ENCODE measurements at regions not wholly inside any gene's neighbourhood (a gene's known extent, or its start where the extent isn't known, plus 50 kb on each side); places are given as distances from the start of the nearest gene placed in this dataset.

DNA sequence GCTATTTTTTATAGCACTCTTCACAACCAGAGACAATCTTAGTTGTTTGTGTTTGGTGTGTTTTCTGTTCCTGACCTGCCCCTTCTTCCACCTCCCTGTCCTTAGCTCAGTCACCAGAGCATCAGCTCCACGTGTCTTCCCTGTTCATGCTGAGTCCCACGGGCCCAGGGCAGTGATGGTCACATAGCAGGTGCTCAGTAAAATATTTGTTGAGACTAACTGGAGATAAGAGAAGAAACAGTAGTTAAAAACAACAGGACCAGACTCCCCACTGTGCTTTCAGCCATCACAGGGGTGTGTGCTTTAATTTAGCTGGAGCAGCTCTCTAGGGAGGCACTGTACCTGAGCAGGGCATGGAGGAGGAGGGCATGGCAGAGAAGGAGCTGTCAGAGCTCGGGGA lies 307.3 kb upstream of the ZNF32 start:
- DNase-seq = no peak
- Histone ChIP-seq H3K27ac (ENCODE audit: low read length) (no peak overlapping the region), H3K9me3 (replicated peaks; ENCODE audit: control insufficient read depth, low read depth, low read length) (peaks cover 2% of the 10 kb centered on the region), H3K27me3 (ENCODE audit: control insufficient read depth, insufficient read depth, low read length) (peaks cover 2% of the 10 kb centered on the region), H3K4me1 (ENCODE audit: control insufficient read depth, insufficient read depth, low read length) (peaks cover 13% of the 10 kb centered on the region), H3K4me3 (ENCODE audit: low read length) (no peak overlapping the region), H3K36me3 (ENCODE audit: control insufficient read depth, insufficient read depth, low read length) (no peaks in the 10 kb centered on the region)
- WGBS (ENCODE audit: insufficient coverage) = no CpG with 5 or more reads among the region's 3 CpGs

DNA sequence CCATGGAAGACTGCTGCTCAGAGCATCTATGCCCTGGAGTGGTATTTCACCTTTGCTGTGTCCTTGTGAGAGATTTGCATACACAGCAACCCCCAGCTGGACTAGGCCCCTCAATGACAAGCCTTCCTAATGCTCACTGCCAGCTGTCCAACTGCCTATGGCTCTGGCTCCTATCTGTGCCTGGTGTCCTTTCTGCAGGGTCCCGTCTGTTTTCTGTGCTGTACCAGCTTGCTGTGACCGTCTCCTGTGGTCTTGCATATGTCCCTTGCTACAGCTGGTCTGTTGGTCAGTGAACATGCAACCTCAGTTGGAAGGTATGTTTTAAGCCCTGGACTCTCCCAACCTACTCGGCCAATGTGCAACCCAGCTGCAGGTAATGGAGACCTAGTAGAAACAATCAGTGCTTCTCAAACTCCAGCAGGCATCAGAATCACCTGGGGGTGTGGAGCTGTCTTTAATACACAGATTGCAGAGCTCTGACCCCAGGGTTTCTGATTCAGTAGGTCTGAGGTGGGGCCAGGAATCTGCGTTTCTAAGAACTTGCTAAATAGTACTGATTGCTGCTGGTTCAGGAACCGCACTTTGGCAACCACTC lies 306.4 kb upstream of the ZNF32 start:
- DNase-seq = no peak
- Histone ChIP-seq H3K27me3 (ENCODE audit: control insufficient read depth, insufficient read depth, low read length) (peaks cover 2% of the 10 kb centered on the region), H3K36me3 (ENCODE audit: control insufficient read depth, insufficient read depth, low read length) (no peaks in the 10 kb centered on the region), H3K9me3 (replicated peaks; ENCODE audit: control insufficient read depth, low read depth, low read length) (peaks cover 2% of the 10 kb centered on the region), H3K27ac (ENCODE audit: low read length) (no peak overlapping the region), H3K4me1 (ENCODE audit: control insufficient read depth, insufficient read depth, low read length) (peaks cover 7% of the 10 kb centered on the region), H3K4me3 (ENCODE audit: low read length) (no peak overlapping the region)
- WGBS (ENCODE audit: insufficient coverage) = 85% methylated on average over 4 of the region's 5 CpGs

DNA sequence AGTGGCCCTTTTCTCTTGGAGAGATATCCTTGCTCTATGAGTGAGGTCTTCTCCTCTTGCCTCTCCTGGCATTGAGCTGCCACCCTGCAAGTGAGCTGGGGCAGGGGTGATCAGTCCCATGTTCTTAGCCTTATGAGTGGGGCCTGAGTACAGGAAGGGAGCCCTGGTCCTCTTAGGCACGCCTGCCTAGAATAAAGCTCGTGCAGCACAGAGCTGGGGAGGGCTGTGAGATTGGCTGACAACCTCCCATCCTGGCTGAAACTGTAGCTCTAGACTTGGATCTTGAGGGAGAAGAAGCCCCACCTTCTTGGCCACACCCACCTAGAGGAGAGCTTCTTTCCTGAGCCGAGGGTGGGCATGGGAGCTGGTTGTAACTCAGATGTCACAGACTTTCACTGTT lies 305.0 kb upstream of the ZNF32 start:
- no peak for DNase-seq
- no peak overlapping the region for H3K27ac ChIP-seq (ENCODE audit: low read length)
- no peaks in the 10 kb centered on the region for H3K36me3 ChIP-seq (ENCODE audit: control insufficient read depth, insufficient read depth, low read length)
- H3K9me3 ChIP-seq (replicated peaks; ENCODE audit: control insufficient read depth, low read depth, low read length) = peaks cover 2% of the 10 kb centered on the region
- peaks cover 2% of the 10 kb centered on the region for H3K27me3 ChIP-seq (ENCODE audit: control insufficient read depth, insufficient read depth, low read length)
- no peaks in the 10 kb centered on the region for H3K4me1 ChIP-seq (ENCODE audit: control insufficient read depth, insufficient read depth, low read length)
- H3K4me3 ChIP-seq (ENCODE audit: low read length) = no peak overlapping the region
- no CpG with 5 or more reads among the region's 3 CpGs for WGBS (ENCODE audit: insufficient coverage)

DNA sequence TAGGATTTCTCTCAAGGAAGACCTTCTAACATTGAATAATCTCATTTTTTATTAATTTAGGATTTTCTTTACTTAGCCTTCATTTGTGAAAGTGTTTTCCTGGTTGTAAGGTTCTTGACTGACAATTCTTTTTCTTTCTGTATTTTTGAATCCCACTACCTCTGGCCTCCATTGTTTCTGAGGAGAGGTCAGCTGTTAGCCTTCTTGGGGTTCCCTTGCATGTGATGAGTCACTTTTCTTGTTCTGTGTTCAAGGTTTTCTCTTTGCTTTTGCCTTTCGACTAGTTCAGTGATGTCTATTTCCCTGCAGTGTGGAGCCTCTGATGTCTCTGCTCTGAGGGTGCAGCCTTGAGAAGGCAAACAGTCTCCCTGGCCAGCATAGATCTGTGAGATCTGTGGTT lies 304.1 kb upstream of the ZNF32 start:
- no peaks in the 10 kb centered on the region for H3K4me1 ChIP-seq (ENCODE audit: control insufficient read depth, insufficient read depth, low read length)
- no peak overlapping the region for H3K4me3 ChIP-seq (ENCODE audit: low read length)
- DNase-seq = no peak
- peaks cover 2% of the 10 kb centered on the region for H3K9me3 ChIP-seq (replicated peaks; ENCODE audit: control insufficient read depth, low read depth, low read length)
- WGBS (ENCODE audit: insufficient coverage) = 80% methylated on average over 1 of the region's 1 CpG
- H3K27ac ChIP-seq (ENCODE audit: low read length) = no peak overlapping the region
- H3K36me3 ChIP-seq (ENCODE audit: control insufficient read depth, insufficient read depth, low read length) = no peaks in the 10 kb centered on the region
- H3K27me3 ChIP-seq (ENCODE audit: control insufficient read depth, insufficient read depth, low read length) = no peaks in the 10 kb centered on the region

DNA sequence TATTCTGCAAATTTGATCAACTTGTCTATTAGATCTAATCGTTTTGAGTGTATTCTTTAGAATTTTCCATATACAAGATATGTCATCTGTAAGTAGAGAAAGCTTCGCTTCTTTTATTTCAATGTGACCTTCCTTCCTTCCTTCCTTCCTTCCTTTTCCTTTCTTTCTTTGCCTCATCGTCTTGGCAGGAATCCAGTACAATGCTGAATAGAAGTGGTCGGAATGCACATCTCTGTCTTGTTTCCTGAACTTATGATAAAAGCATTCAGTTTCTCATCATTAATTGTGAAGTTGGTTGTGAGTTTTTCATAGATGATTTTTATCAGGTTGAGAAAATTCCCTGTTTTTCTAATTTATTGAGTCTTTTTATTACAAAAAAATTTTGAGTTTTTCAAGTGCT lies 300.7 kb upstream of the ZNF32 start:
- peaks cover 2% of the 10 kb centered on the region for H3K9me3 ChIP-seq (replicated peaks; ENCODE audit: control insufficient read depth, low read depth, low read length)
- H3K4me3 ChIP-seq (ENCODE audit: low read length) = no peak overlapping the region
- H3K36me3 ChIP-seq (ENCODE audit: control insufficient read depth, insufficient read depth, low read length) = no peaks in the 10 kb centered on the region
- H3K4me1 ChIP-seq (ENCODE audit: control insufficient read depth, insufficient read depth, low read length) = no peaks in the 10 kb centered on the region
- H3K27ac ChIP-seq (ENCODE audit: low read length) = no peak overlapping the region
- DNase-seq = no peak
- WGBS (ENCODE audit: insufficient coverage) = no CpG with 5 or more reads among the region's 4 CpGs
- no peaks in the 10 kb centered on the region for H3K27me3 ChIP-seq (ENCODE audit: control insufficient read depth, insufficient read depth, low read length)

DNA sequence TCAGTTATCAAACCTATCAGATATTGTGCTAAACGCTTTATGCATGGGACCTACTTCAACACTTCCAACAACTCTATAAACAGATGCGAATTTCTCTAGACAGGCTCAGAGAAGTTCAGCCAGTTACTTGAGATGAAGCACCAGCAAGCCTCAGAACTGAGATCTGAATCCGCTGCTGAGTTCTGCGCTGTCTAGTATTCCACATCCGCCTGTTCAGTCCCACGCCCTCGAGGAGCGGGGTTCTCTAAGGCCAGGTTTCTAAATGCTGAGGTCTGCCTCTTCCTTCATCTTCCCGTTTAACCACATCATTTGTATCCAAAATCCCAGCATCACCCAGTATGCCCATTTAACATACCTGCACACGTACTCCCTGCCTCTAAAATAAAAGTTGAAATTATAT lies 297.8 kb upstream of the ZNF32 start:
- 100% methylated on average over 4 of the region's 10 CpGs for WGBS (ENCODE audit: insufficient coverage)
- no peak overlapping the region for H3K27ac ChIP-seq (ENCODE audit: low read length)
- H3K4me1 ChIP-seq (ENCODE audit: control insufficient read depth, insufficient read depth, low read length) = peaks cover 12% of the 10 kb centered on the region
- no peak overlapping the region for H3K4me3 ChIP-seq (ENCODE audit: low read length)
- no peak for DNase-seq
- H3K9me3 ChIP-seq (replicated peaks; ENCODE audit: control insufficient read depth, low read depth, low read length) = no peaks in the 10 kb centered on the region
- no peaks in the 10 kb centered on the region for H3K27me3 ChIP-seq (ENCODE audit: control insufficient read depth, insufficient read depth, low read length)
- no peaks in the 10 kb centered on the region for H3K36me3 ChIP-seq (ENCODE audit: control insufficient read depth, insufficient read depth, low read length)

DNA sequence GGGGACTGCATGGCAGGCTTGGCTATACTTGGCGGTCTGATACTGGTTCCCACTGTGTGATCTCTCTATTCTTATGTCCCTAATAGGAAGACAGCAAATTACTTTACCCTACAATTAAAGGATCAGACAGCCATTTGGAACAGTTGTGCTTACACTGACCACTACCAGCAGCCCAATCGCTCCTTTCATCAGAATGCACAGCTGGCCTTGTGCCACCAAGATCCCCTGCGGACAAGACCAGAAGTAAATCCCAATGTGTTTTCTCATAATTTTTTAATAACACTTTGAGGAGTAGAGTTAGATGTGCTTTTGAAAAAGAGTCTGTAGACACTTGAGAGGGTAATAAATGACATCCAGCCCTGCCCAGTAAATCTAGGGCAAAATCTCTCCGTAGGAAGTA lies 297.2 kb upstream of the ZNF32 start:
- Histone ChIP-seq H3K27me3 (ENCODE audit: control insufficient read depth, insufficient read depth, low read length) (no peaks in the 10 kb centered on the region), H3K4me3 (ENCODE audit: low read length) (no peak overlapping the region), H3K27ac (ENCODE audit: low read length) (no peak overlapping the region), H3K9me3 (replicated peaks; ENCODE audit: control insufficient read depth, low read depth, low read length) (no peaks in the 10 kb centered on the region), H3K4me1 (ENCODE audit: control insufficient read depth, insufficient read depth, low read length) (peaks cover 15% of the 10 kb centered on the region), H3K36me3 (ENCODE audit: control insufficient read depth, insufficient read depth, low read length) (no peaks in the 10 kb centered on the region)
- 88% methylated on average over 1 of the region's 4 CpGs for WGBS (ENCODE audit: insufficient coverage)
- no peak for DNase-seq

DNA sequence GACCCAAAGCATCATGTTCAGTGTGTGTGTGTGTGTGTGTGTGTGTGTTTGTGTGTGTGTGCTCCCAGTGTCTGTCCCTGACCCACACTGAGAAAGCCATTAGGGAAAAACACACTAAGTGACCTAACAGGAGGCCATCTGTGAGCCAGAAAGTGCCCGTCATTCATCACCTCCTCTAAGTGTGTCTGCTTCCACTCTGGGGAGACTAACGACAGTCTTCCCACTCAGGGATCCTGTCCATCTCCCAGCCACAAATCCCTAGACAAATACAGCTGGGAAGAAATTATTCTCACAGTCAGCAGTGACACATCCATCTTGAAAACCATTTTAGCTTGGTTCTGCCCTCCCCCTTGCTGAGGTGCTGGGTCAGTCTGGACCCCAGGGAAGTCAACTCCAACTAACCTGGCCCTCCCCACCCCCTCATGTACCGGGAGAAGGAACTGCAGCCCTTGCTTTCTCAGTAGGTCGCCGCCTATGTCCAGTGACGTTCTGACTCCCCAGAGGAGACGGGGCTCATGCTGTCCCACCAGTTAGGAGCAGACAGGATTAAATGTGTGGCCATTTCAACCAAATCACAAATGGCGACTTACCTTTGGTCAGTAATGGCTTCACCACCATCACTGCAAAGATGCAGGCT lies 296.5 kb upstream of the ZNF32 start:
- DNase-seq = peak; percentile 25
- Histone ChIP-seq H3K4me3 (ENCODE audit: low read length) (no peak overlapping the region), H3K36me3 (ENCODE audit: control insufficient read depth, insufficient read depth, low read length) (no peaks in the 10 kb centered on the region), H3K4me1 (ENCODE audit: control insufficient read depth, insufficient read depth, low read length) (peaks cover 20% of the 10 kb centered on the region), H3K27ac (ENCODE audit: low read length) (no peak overlapping the region), H3K9me3 (replicated peaks; ENCODE audit: control insufficient read depth, low read depth, low read length) (no peaks in the 10 kb centered on the region), H3K27me3 (ENCODE audit: control insufficient read depth, insufficient read depth, low read length) (no peaks in the 10 kb centered on the region)
- WGBS (ENCODE audit: insufficient coverage) = 67% methylated on average over 7 of the region's 8 CpGs

DNA sequence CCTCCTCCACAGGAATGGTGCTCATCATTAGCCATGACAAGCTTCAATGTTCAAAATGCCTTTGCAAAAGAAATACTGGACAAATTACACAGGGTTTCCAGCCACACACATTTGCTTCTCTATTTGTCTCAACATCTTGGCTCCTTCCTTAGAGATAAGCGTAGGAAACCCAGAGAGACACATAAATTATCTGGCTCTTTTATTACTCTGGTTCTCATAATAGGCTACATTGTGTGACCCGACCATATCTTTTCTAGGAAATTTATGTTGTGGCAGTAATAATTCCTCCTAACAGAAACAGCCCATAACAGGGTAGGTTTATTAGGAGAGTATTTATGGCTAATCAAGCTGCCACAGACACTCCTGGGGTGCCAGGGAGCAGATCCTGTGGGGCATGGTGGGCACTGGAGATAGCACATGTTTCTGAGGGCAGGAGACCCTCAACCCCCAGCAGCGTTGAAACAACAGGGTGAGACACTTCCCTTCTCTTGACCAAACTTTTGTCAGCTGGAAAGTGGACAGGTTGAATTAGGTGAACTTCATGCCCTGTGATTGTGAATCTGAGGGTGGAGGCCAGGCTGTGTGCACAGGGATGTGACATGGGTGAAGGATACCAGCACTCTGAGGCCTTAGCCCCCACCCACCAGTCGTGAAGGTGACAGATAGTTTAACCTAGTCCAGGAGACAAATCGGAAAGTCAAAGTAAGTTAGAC lies 295.9 kb upstream of the ZNF32 start:
- Histone ChIP-seq H3K4me1 (ENCODE audit: control insufficient read depth, insufficient read depth, low read length) (peaks cover 26% of the 10 kb centered on the region), H3K36me3 (ENCODE audit: control insufficient read depth, insufficient read depth, low read length) (no peaks in the 10 kb centered on the region), H3K4me3 (ENCODE audit: low read length) (no peak overlapping the region), H3K27ac (ENCODE audit: low read length) (no peak overlapping the region), H3K27me3 (ENCODE audit: control insufficient read depth, insufficient read depth, low read length) (no peaks in the 10 kb centered on the region), H3K9me3 (replicated peaks; ENCODE audit: control insufficient read depth, low read depth, low read length) (no peaks in the 10 kb centered on the region)
- 66% methylated on average over 3 of the region's 5 CpGs for WGBS (ENCODE audit: insufficient coverage)
- peak; percentile 24 for DNase-seq

DNA sequence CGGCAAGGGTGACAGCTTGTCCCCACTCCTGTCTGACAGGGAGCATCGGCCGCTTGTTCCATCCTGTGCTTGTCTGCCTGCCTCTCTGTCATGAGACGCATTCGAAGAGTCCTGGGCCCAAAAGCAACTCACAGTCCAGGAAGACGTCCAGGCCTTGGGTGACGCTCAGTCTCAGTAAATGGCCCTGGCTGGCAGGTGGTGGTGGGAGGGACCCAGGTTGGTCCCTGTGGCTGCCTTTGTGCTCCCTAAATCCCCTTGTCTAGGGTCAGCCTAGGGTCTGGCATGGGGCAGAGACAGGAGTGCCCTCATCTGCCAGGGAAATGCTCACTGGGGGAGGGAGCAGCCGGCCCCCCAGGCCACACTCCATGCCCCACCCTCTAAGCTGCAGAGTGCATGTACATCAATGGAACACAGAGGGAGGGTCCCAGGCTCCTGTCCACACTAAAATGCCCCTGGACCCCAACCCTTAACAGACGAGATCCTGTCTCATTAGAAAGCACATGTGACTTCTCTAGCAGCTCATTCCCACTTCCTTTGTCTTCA lies 295.2 kb upstream of the ZNF32 start:
- WGBS (ENCODE audit: insufficient coverage) = 68% methylated on average over 7 of the region's 9 CpGs
- Histone ChIP-seq H3K4me3 (ENCODE audit: low read length) (no peak overlapping the region), H3K36me3 (ENCODE audit: control insufficient read depth, insufficient read depth, low read length) (no peaks in the 10 kb centered on the region), H3K9me3 (replicated peaks; ENCODE audit: control insufficient read depth, low read depth, low read length) (no peaks in the 10 kb centered on the region), H3K27ac (ENCODE audit: low read length) (no peak overlapping the region), H3K27me3 (ENCODE audit: control insufficient read depth, insufficient read depth, low read length) (no peaks in the 10 kb centered on the region), H3K4me1 (ENCODE audit: control insufficient read depth, insufficient read depth, low read length) (peaks cover 33% of the 10 kb centered on the region)
- no peak for DNase-seq

Measured in muscle of leg (tissue), 3 donors.